ENCODE measurements at regions not wholly inside any gene's neighbourhood (a gene's known extent, or its start where the extent isn't known, plus 50 kb on each side); places are given as distances from the start of the nearest gene placed in this dataset.
A peak's percentile ranks its signal among the peaks of the same experiment; 100 is the strongest.

DNA sequence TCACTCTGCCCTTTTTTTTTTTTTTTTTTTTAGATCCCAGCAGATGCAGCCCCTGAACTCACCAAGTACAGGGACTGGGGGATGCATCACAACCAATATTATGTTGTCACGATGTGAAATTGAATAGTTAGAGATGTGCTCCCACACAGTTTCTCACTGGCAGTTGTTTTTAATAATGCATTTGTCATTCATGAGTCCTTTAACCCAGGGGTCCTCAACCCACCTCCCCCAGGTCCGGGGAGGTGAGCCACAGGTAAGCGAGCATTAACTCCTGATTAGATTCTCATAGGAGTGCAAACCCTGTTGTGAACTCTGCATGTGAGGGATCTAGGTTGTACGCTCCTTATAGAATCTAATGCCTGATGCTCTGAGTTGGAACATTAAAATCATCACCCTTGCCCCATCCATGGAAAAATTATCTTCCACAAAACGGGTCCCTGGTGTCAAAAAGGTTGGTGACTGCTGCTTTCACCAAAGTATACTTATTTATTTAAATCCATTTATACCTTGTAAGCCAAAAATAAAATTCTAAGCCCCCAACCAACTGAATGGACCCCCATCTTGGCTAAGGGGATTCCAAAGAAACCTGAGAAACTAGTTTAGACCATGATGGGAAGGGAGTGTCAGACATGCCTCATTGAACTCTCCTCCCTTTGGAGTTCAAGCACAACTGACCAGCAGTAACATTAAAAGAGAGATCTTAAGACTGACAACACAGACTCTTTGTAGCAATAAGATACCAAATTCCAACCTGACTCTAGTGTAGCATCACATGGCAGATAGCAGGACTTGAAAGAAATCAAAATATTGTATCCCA, 119.3 kb upstream of the ATP1A1 start:
- H3K36me3 Mint-ChIP-seq = no peaks in the 10 kb centered on the region
- peaks cover 0 to 1% (median 0%) of the 10 kb centered on the region in 3 donors for H3K9me3 Mint-ChIP-seq
- no peak overlapping the region for H3K4me3 Mint-ChIP-seq
- peaks cover 5% of the 10 kb centered on the region for H3K27me3 Mint-ChIP-seq
- H3K27ac Mint-ChIP-seq = no peak overlapping the region
- no peaks in the 10 kb centered on the region for H3K4me1 Mint-ChIP-seq

DNA sequence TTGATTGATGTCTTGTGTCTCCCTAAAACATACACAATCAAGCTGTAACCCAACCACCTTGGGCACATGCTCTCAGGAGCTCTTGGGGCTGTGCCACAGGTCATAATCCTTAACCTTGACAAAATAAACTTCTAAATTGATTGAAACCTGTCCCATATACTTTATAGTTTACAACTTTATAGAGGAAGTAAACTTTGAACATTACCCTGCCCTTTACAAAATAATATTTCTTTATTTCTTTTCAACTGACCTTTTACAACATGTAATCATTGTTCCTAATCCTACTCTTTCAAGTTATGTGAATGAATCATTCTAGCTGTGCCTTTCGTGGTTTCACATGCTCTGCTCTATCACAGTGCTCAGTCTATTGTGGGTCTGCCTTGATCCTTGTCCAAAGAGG, 118.3 kb upstream of the ATP1A1 start:
- Mint-ChIP-seq H3K9me3 (peaks cover 0 to 1% (median 0%) of the 10 kb centered on the region in 3 donors), H3K27ac (no peak overlapping the region), H3K27me3 (peaks cover 5% of the 10 kb centered on the region), H3K4me1 (no peaks in the 10 kb centered on the region), H3K4me3 (no peak overlapping the region), H3K36me3 (no peaks in the 10 kb centered on the region)

DNA sequence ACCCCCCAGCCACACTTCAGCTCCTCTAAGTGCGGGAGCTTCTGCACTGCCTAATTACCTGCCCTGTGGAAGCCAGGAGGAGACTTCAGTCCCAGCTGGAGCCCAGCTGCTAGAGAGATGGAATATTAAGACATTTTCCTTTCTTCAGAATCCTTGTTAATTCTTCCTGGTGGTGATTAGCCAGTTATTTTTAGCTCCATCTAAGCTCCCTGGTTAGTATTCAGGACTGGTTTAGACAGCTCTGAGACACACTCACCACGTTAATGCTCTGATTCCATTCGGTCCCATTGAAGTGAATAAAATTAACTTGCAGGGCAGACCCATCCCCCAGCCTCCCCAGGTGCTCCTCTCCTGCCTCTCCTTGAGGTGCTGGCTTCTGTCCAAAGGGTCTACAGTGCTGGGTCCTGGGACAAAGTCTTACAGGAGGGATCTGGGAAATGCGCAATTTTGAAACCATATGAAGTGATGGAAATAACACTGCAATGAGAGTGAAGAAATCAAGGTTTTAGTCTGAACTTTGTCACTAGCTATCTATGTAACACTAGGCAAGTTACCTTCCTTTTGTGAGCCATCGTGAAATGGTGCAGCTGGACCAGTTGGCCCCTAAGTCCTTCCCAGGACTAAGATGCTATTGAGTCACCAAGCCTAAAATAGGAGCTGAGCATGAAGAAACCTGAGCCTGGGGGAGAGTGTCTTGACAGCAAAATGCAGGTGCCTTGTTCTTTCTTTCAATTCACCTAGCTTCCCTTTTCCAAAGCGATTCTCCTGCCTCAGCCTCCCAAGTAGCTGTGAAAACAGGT, 117.4 kb upstream of the ATP1A1 start:
- Mint-ChIP-seq H3K27ac (peak overlapping the region in 1 of 3 donors; percentile 43), H3K9me3 (peaks cover 0 to under 1% (median 0%) of the 10 kb centered on the region in 3 donors), H3K4me1 (no peaks in the 10 kb centered on the region), H3K36me3 (no peaks in the 10 kb centered on the region), H3K27me3 (peaks cover 5% of the 10 kb centered on the region), H3K4me3 (peak overlapping the region in 1 of 4 donors; percentile 58)

DNA sequence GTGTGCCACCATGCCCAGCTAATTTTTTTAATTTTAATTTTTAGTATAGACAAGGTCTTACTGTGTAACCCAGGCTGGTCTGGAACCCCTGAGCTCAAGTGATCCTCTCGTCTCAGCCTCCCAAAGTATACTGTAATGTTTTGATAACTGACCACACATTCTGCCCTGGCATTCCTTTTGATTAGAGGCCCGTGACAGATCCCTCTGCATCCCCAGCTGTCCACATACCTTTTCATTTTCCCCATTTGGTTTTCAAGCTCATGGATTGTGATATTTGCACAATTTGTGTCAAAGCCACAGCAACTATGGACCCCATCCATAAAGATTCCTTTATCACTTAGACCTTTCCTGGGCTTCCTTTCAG, 116.8 kb upstream of the ATP1A1 start:
- Mint-ChIP-seq H3K27me3 (peaks cover 11% of the 10 kb centered on the region), H3K4me3 (no peak overlapping the region), H3K4me1 (no peaks in the 10 kb centered on the region), H3K27ac (no peak overlapping the region), H3K9me3 (no peaks in the 10 kb centered on the region), H3K36me3 (no peaks in the 10 kb centered on the region)

DNA sequence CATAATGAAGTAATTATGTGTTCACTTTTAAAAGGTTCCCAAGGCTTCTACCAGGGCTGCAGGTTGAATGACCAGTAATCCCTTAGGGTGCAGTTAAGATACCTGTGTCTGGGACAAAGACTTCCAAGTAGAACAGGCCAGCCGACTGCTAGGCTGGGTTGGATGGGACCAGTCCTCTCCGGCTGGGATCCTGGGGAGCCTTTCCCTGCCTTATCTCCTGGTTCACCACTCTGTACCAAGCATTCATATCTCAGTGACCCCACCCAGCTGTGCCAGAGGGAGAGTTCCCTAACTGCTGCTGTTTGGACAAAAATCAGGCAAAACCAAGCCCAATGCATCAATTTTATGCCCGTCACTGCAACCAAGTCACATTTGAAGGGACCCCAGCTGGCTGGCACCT, 116.2 kb upstream of the ATP1A1 start:
- Mint-ChIP-seq H3K27ac (no peak overlapping the region), H3K4me3 (no peak overlapping the region), H3K9me3 (no peaks in the 10 kb centered on the region), H3K36me3 (no peaks in the 10 kb centered on the region), H3K4me1 (no peaks in the 10 kb centered on the region), H3K27me3 (peaks cover 14% of the 10 kb centered on the region)

DNA sequence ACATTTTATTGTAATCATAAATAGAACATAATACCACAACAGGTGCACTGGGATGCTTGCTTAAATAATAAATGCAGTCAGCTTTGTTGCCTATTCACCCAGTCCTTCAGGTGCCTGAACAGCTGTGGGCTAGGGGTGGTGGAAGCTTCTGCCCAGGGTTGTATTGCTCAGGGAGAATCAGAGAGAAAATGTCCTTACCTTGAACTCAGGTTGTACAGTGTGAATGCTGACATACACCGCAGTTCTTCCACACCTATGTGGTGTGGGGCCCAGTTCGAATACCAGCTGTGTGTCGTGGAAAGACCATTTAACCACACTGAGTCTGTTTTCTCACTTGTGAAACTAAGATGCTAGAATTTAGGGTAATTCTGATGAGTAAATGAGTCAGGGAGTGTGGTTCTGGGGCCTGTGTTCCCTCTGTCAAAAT, 115.7 kb upstream of the ATP1A1 start:
- no peak overlapping the region for H3K4me3 Mint-ChIP-seq
- H3K27ac Mint-ChIP-seq = no peak overlapping the region
- no peaks in the 10 kb centered on the region for H3K4me1 Mint-ChIP-seq
- H3K9me3 Mint-ChIP-seq = no peaks in the 10 kb centered on the region
- H3K27me3 Mint-ChIP-seq = peaks cover 16% of the 10 kb centered on the region
- no peaks in the 10 kb centered on the region for H3K36me3 Mint-ChIP-seq

DNA sequence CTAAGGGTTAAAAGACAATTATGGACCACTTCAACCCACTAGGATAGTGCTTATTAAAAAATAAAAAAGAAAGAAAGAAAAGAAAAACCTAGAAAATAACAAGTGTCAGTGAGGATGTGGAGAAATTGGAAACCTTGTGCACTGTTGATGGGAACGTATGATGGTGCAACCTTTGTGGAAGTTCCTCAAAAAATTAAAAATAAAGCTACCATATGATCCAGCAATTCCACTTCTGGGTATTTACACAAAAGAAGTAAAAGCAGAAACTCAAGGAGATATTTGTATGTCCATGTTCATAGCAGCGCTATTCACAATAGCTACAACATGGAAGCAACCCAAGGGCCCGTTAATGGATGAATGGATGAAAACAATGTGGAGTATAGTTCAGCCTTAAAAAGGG, 115.2 kb upstream of the ATP1A1 start:
- Mint-ChIP-seq H3K27ac (no peak overlapping the region), H3K9me3 (no peaks in the 10 kb centered on the region), H3K4me1 (no peaks in the 10 kb centered on the region), H3K36me3 (no peaks in the 10 kb centered on the region), H3K4me3 (no peak overlapping the region), H3K27me3 (peaks cover 16% of the 10 kb centered on the region)

DNA sequence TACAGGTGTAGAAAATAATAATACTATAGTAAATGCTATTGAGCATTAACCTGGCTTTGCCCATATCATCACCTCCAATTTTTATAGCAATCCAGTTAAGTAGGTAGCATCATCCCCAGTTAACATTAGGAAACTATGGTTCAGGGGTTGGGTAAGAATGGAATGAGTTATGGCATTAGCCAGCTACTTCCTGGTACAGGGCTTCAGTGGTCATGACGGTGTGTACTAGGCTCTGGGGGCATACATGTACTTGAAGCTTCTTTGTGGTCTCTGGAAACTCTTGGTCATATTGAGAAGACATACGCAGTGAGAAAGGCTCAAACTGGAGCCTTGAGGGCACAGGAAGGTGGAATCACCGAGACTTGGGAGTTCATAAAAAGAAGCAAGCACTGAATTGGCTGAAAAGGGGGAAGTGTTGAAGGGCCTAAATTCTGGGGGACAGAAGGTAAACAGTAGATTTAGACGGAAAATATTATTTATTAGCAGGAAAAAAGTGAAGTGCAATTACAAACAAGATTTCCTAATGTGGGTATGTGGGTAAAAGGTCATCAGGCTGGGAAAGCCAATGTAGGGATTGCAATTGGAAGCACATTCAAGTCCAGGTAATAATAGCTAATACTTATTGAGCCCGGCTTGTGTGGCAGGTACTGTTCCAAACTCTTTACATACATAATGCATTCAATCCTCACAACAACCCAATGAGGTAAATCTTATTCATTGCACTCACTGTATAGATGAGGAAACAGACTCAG, 114.2 kb upstream of the ATP1A1 start:
- peaks cover 16% of the 10 kb centered on the region for H3K27me3 Mint-ChIP-seq
- H3K4me3 Mint-ChIP-seq = no peak overlapping the region
- no peaks in the 10 kb centered on the region for H3K9me3 Mint-ChIP-seq
- peak overlapping the region in 1 of 3 donors; percentile 33 for H3K27ac Mint-ChIP-seq
- H3K4me1 Mint-ChIP-seq = no peaks in the 10 kb centered on the region
- H3K36me3 Mint-ChIP-seq = no peaks in the 10 kb centered on the region

DNA sequence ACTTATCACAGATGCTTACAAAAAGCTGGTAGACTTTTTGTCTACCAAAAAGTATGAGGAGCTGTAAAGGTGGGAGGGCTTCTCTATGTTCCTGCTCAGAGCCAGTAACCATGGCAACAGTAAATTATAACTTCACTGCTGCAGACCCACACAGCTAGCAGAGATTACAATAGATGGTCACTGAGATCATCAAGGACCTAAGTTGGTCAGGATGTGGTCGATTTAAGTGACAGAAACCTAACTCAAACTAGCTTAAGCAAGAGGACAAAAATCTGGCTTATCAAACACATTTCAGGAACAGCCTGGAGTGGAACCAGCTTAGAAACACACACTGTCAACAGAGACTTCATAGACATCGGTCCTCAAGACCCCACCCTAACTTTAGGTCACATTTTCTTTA, 113.4 kb upstream of the ATP1A1 start:
- no peak overlapping the region for H3K27ac Mint-ChIP-seq
- H3K36me3 Mint-ChIP-seq = no peaks in the 10 kb centered on the region
- H3K4me1 Mint-ChIP-seq = no peaks in the 10 kb centered on the region
- H3K9me3 Mint-ChIP-seq = no peaks in the 10 kb centered on the region
- no peak overlapping the region for H3K4me3 Mint-ChIP-seq
- peaks cover 16% of the 10 kb centered on the region for H3K27me3 Mint-ChIP-seq

DNA sequence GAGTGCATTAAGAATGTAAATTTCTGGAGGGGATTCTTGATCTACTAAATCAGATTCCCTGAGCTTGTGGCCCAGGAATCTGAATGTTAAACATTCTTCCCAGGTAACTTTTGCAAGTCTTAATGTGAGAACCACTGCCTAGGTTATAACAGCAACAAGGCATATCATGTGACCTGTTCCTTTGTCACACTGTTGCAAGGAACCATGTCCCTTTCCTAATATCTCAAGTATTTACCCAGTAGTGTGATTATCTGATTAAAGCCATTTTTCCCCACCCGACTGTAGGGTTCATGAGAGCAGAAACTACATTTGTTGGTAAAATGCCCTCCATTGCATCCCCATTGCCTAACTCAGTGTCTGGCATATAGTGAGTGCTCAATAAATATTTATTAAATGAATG, 112.9 kb upstream of the ATP1A1 start:
- no peaks in the 10 kb centered on the region for H3K4me1 Mint-ChIP-seq
- H3K4me3 Mint-ChIP-seq = no peak overlapping the region
- H3K36me3 Mint-ChIP-seq = no peaks in the 10 kb centered on the region
- no peaks in the 10 kb centered on the region for H3K9me3 Mint-ChIP-seq
- H3K27ac Mint-ChIP-seq = no peak overlapping the region
- H3K27me3 Mint-ChIP-seq = peaks cover 16% of the 10 kb centered on the region

DNA sequence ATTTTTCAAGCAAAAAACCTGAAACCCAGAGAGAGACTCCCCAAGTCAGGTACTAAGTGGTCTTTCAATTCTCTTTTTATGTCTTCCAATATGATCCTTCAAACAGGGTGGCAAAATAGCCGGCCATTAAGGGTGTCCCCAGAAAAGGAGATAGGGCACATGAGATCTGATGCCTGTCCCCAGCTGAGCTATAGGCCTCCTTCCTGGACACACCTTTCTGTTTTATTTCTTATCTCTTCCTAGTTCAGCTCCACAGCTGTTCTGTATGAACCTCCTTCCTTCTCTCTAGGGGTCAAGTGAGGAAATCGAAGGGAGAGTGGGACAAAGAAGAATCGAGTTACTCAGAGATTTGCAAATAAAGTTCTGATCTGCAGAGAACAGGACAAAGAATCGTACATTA, 112.4 kb upstream of the ATP1A1 start:
- Mint-ChIP-seq H3K27ac (no peak overlapping the region), H3K9me3 (no peaks in the 10 kb centered on the region), H3K4me3 (no peak overlapping the region), H3K27me3 (peaks cover 16% of the 10 kb centered on the region), H3K36me3 (no peaks in the 10 kb centered on the region), H3K4me1 (no peaks in the 10 kb centered on the region)

DNA sequence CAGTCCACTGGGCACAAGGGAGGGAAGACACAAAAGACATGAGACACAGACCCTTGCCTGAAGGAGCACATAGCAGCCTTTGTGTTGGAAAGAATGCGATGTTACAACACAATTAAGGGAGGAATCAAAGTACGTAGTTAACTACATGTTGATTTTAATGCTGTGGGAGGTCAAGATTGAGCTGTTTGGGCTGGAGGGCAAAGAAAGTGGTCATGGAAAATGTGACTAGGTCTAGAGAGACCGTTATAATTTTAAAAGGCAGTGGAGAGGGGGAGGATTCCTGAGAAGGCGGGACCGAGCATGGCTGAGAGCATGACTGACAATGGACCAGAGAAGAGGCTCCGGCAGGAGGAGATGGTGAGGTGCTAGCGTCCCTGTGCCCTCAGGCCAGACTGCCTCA, 111.8 kb upstream of the ATP1A1 start:
- H3K4me3 Mint-ChIP-seq = no peak overlapping the region
- peaks cover 14% of the 10 kb centered on the region for H3K27me3 Mint-ChIP-seq
- no peaks in the 10 kb centered on the region for H3K36me3 Mint-ChIP-seq
- peaks cover 0 to 1% (median 0%) of the 10 kb centered on the region in 3 donors for H3K4me1 Mint-ChIP-seq
- H3K27ac Mint-ChIP-seq = no peak overlapping the region
- H3K9me3 Mint-ChIP-seq = no peaks in the 10 kb centered on the region

DNA sequence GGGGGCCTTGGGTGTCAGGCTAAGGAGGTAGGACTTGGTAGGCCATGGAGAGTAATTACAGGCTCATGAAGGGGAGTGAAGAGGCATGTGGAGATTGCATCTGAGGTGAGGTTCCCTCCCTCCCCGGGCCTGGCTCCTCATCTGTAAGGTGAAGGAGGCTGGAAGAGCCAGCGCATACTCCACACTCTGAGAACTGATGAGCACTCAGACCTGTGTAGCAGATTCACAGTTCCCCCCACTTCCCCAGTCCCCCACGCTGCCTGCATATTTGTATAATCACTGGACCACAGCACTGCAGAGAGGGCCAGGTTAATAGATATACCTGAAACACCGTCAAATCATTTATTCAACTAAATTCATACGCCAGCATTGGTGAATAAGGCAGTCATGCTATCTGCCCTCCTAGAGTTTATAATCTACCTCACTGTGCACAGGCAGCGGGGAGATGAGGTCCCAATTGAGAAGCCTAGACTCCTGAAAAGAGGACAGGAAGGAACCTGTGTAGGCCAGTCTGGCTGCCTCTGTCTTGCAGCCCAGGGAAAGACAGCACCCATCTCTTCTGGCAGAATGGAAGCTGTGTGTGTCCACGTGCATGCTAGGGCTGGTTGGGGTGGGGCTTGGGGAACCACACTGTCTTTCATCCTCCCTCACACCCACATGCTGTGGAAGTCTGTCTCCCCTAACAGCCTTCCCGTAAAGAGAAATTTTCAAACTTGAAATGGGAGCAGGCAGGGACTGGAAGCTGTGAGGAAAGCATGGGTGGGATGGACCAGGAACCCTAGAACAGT, 110.6 kb upstream of the ATP1A1 start:
- peak overlapping the region in 2 of 4 donors; percentile 2 to 68 for H3K4me3 Mint-ChIP-seq
- no peaks in the 10 kb centered on the region for H3K9me3 Mint-ChIP-seq
- peaks cover 11% of the 10 kb centered on the region for H3K27me3 Mint-ChIP-seq
- H3K36me3 Mint-ChIP-seq = no peaks in the 10 kb centered on the region
- H3K27ac Mint-ChIP-seq = no peak overlapping the region
- H3K4me1 Mint-ChIP-seq = peaks cover 0 to 1% (median 0%) of the 10 kb centered on the region in 3 donors

DNA sequence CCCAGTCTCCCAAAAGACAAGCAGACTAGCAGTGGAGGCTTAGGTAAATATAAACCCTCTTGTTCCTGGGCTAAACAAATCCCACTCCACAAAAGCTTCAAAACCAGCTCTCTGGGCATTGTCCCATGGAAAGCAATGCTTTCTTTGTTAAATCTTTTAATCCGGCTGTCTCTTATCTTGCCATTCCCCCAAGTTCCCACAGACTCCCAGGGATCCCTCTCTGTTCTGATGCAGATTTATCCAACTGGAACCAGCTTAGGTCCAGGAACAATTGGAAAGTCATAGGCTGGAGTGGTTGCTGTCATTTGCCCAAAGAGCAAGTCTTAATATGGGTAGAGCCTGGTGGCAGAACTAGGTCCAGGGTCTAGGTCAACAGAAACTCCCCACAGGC, 110.1 kb upstream of the ATP1A1 start:
- Mint-ChIP-seq H3K27me3 (peaks cover 11% of the 10 kb centered on the region), H3K9me3 (no peaks in the 10 kb centered on the region), H3K4me1 (peaks cover 0 to 1% (median 0%) of the 10 kb centered on the region in 3 donors), H3K36me3 (no peaks in the 10 kb centered on the region), H3K4me3 (no peak overlapping the region), H3K27ac (no peak overlapping the region)
